HT-29 (cell line): ENCODE measurements at regions not wholly inside any gene's neighbourhood (a gene's known extent, or its start where the extent isn't known, plus 50 kb on each side); places are given as distances from the start of the nearest gene placed in this dataset. TPM values are rescaled to one million over a fixed set of nuclear protein-coding genes. Genes with fewer than 3 reads are reported as not detected.
"Not testable (repeated sequence)": the region's sequence is repeated elsewhere in the genome, so short reads cannot be mapped to it uniquely, and the experiment has no call there.

Source experiments
- DNase-seq: peaks from one replicate; pipeline ENCODE4 v3.0.0-alpha.2; 2015; ENCODE audit warnings: low spot score
- small RNA-seq: library from RNA; depleted of rRNA; stranded (forward); fragments of <200 nt; gene quantifications from one replicate; pipeline ENCODE3, GENCODE V24; 2014

DNA sequence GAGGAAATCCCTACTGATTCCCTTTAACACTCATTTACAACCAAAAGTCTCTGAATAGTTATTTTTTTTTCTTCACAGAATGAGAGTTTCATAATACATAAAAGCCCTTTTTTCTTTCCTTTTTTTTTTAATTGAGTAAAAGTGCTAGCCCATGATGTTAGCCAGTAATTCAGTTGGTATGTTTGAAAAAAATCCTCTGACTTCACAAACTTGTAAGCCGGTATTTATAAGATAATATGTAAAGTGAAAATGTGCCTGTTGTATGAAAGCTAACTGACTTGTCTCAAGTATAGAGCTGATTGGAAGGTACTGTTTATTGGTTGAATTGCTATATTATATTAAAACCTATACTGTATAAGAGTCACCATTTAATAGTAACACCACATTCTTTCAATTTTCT is 70.2 kb upstream of the NEIL3 start:
- DNase-seq: no peak

DNA sequence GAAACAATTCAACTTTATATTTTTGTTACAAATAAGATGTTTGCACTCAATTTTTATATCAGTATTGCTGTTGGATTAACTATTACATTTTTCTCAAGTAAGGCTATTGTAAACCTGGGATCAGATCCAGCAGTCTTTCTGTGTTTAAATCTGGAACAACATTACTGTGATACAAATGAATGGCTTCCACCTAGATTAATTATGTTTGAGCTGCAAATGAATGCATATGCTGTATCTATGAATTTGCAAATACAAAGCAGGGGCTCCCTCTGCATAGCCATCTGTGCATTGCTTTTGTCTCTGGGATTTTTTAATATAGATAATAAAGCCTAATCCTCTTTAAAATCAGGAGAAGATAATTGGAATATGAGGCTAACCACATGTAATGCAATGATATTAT is 69.8 kb upstream of the NEIL3 start:
- DNase-seq: no peak

DNA sequence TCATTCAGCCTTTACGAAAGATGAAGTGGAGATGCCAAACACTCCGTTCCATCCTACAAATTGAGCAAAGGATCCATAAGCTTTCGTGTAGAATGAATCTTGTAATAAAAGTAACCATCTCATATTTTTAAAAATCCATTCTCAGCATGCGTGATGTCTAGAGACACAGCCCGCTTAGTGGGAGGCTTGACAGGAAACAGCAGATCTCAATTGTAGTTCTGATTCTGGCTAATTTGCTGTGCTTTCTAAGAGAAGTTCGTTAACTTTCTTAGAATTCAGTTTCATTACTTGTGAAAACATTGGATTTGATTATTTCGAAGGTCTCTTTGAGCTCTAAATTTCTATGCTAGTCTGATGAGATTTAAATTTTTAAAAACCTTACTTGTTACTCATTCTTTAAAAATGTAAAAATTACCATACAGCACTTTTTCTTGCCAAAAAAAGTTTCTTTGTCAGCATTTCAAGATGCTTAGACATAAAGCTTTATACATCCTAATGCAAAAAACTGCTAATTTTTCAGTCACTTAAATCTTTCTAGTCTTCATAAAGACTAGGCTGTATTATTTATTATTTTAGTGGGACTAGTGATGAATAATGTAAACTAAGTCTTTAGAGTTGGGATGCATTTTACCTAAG is 66.9 kb upstream of the NEIL3 start:
- DNase-seq: no peak

DNA sequence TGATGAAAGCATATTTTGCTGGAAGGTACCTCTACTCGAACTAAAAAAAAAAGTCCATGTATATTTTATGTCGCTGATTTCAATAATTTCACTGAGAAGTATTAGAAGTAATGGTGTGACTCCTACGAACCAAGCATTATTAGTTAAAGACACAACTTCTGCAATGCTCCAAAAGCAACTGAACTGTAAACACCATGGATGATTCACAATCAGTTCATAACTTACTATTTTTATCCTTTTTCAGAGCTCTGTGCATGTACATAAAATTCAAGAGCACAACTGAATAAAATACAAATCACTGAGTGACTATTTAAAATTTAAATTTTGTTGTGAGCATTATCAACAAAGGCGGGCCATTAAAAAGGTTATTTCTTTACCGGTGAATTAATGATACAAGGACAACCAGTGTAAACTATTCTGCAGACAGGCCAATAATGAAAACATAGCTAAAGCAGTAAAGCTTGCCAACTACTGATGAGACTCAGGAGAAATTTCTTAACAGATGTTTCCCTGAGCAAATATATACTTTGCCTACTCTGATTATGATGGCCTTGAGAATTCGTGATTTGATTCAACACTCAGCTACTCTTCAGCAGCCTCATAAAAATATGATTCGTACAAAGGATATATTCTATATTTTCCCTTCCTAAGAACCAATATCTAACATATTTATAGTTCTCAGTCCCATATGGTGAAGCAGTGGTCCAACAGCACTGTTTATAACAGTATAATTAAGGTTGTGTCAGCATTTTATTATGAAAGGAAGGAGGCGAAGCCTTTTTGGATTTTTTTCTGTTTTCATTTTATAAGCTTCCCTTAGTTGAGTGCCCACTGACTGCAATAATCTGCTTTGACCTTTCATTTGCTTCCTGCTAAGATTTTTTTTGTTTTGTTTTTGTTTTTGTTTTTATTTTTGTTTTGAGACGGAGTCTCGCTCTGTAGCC is 62.8 kb upstream of the NEIL3 start:
- no peak for DNase-seq

DNA sequence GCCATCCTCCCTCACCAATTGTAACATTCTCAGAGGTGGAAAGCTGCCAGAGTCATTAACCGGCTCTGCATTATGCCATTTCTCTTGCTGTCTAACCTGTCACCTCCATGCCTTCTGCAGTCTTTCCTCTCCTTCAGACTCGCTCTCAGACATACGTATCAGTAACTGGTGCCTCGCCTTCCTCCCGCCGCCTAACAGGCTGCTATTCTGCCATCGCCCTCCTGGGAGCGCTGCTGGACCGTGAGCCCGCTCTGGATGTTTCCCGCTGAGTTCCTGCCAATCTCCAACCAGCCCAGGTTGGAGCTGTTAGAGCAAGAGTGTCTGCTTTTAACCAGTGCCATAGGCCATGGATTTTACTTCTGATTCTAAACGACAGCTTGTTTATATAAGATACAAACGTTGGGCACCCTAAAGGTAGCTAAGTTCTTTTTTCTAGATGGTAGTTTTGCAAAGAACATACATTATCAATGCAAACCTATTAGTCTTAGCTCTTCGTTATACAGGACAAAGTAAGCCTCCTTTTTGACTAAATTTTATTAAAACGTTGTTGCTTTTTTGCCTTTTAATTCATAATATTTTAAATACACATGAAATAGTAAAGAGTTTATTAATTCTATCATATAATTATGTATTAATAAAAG is 59.5 kb upstream of the NEIL3 start:
- peak; percentile 72 for DNase-seq

DNA sequence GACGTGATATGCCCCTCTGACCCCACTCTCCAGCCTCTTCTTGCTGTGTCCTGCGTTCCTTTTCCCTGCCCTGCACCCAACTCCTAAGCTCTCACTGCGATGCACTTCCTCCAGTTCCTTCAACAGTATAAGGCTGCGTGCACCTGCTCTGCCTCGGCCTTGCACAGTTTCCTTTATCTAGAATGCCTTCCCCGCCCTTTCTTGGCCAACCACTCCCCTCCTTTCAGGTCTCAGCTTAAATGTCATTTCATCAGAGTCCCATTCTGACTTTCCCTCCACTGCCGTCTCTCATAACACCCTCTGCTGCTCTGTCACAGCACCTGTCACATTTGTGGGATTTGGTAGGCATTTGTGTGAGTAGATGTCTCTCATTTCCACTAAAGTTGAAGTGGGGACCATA is 58.4 kb upstream of the NEIL3 start:
- no peak for DNase-seq

DNA sequence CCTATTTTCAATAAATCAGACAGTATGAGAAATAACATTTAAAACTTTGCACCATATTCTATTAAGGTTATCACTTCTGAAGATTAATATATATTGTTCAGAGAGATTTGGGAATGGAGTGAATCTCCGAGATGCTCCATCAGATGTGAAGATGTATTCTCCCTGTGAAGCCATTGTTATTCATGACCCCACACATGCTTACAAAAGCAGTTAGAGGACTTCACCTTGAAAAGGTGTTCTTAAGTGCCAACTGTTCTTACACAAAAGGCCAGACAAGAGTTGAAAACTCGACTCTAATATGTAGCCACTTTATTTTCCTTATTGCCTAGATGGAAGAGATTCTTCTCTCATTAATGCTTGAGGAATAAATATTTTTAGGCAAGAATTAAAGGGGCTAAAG is 54.3 kb upstream of the NEIL3 start:
- no peak for DNase-seq

DNA sequence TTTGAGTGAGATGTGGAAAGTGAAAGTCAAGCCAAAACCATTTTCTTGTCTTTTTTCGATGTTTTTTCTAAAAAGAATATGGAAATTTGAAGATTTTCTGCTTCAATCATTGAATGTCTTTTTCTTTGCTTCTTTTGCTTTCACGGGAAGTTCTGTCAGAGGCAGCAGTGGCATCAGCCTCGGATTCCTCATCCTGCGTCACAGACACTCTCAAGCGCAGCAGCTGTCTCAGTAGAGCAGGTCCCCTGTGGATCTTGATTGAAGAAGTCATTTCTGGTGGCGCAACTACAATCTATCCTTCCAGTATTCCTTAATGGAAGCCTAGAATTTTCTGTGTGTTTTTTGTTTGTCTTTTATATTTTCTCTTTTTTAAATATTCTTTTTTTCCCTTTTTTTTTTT is 52.7 kb upstream of the NEIL3 start:
- DNase-seq: no peak

DNA sequence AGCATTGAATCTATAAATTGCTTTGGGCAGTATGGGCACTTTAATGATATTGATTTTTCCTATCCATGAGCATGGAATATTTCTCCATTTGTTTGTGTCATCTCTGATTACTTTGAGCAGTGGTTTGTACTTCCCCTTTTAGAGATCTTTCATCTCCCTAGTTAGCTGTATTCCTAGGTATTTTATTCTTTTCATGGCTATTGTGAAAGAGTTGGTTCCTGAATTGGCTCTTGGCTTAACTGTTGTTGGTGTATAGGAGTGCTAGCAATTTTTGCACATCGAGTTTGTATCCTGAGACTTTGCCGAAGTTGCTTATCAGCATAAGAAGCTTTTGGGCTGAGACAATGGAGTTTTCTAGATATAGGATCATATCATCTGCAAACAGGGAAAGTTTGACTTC is 50.2 kb upstream of the NEIL3 start:
- DNase-seq: not testable (repeated sequence)

Small RNA genes in the stretch of these regions (small RNA-seq; reads per million reads assigned to genes)
- gene RN7SKP136: not detected
